ENCODE measurements at regions not wholly inside any gene's neighbourhood (a gene's known extent, or its start where the extent isn't known, plus 50 kb on each side); places are given as distances from the start of the nearest gene placed in this dataset.
"Not testable (repeated sequence)": the region's sequence is repeated elsewhere in the genome, so short reads cannot be mapped to it uniquely, and the experiment has no call there.

DNA sequence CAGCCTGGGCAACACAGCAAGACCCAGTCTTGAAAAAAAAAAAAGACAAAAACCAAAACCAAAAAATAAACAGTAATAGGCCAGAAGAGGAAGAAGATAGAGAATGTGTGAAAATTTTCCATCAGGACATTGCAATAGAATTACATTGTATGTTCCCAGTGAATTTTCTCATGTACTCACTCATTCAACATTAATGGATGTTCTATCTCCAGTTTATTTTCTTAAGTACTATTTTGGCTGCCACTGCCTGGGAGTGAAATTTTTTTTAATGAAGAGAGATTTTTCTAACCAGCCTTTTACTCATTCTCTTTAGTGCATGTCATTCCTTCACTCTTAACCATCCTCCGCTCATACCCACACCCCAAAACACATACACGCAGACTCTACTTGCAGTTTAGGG is 282.8 kb downstream of the ALDH8A1 start:
- DNase-seq = no peak

DNA sequence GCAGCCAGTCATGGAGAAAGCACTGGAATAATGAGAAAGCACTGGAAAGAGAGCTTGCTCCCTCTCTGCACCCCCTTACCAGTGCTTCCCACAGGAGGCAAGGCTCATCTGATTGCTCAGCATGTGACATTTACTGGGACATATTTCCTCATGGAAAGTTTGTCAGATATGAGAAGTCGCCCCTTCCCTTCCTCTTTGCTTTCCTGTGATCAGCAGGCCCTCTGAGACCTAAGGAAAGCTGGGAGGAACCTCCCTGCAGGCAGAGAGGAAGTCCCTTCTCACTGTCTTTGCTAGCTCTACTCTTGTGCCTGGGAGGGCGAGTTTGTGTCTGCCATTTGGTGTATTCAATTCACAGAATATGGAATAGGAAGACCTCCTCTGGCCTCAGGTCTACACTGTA is 283.8 kb downstream of the ALDH8A1 start:
- no peak for DNase-seq

DNA sequence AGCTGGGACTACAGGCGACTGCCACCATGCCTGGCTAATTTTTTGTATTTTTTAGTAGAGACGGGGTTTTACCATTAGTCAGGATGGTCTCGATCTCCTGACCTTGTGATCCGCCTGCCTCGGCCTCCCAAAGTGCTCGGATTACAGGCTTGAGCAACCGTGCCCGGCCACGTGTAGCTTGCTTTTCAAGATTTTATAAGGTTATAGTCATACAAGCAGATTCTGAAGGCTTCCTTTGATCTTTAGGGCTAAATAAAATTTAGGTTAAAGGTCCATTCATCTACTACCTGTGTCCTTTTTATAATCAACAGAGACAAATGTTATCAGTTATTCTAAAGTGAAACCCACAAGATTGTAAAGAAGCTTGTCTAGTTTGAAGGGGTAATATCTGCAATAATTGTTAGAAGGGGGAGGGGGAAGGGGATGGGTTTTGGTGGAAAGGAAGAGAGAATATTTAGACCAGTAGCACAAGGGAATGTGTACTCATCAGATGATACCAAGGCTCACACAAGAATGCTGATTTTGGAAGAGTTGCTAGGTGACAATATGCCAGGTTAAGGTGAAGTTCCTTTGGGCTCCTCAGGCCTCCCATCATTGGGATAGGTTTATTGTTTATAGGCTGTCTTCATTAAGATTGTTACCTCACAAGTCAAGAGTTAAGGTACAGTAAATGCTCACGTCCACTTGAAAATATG is 284.7 kb downstream of the ALDH8A1 start:
- DNase-seq = no peak

DNA sequence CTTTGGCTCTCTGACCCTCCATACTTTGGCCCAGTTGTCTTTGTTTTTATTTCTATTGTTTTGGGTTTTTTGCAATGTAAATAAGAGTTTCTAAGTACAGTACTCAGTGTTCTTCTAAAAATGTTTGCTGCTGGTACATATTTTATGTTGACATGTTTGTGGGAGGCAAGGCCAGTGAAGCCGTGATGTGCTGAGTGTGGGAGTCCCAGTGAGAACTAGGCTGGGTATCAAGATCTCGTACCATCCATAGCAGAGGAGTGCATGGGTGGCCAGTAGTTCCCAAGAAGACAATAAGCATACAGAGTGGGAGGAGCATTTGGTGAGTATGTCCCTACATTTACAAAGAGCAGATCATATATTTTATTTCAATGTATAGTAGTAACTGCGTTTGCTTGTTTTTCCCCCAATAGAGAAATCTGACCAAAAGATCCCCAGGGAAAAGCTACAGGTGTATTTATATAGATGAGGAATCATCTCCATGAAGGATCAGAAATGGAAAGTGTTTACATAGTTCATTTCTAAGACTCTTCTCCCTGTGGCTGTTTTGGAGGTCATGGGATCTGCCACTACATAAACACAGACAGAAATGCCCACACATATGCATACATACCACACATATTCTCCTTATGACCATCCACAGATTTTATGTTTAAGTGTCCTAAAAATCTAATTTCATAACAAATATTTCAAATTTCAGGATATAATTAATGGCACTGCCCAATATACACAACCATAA is 285.9 kb downstream of the ALDH8A1 start:
- no peak for DNase-seq

DNA sequence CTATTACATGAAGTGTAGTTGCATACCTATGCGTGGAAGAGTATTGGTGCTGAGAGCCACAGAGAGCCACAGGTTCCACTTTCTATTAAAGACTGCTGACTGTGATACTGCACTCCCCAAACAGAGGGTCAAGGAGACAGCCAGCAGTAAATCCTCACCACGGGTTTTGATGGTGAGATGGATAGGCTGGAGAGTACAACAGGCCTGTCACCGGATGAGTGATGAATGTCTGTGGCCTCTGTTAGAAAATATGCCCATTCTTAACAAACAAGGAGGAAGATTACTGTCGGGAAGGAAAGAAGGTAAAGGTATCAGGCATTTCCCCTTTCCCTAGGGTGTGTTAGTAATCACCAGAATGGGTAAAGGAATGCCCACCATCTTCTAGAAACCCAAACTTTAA is 286.5 kb downstream of the ALDH8A1 start:
- DNase-seq = no peak

DNA sequence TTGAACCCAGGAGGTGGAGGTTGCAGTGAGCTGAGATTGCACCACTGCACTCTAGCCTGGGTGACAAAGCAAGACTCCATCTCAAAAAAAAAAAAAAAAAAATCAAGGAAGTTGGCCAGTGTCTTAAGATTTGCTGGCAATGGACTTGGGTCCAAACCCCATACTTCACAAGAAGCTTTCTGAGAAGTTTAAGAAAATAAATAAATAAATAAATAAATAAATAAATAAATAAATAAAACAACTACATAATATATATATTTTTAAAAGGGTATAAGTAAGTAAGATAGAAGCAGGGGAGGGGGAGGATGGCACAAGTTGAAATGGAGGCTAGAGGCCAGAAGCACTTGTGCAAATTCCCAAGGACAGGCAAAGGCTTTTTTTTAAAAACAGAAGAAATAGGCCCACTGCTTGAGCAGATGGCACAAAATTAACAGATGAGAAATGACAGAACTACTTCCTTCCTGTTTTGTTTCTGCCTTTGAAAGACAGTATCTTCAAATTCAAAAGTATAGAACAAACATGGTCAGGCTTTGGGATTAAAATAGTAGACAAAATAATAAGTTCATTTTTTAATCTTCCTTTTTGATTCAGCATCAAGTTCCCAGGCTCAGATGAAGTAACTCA is 287.7 kb downstream of the ALDH8A1 start:
- DNase-seq = no peak

DNA sequence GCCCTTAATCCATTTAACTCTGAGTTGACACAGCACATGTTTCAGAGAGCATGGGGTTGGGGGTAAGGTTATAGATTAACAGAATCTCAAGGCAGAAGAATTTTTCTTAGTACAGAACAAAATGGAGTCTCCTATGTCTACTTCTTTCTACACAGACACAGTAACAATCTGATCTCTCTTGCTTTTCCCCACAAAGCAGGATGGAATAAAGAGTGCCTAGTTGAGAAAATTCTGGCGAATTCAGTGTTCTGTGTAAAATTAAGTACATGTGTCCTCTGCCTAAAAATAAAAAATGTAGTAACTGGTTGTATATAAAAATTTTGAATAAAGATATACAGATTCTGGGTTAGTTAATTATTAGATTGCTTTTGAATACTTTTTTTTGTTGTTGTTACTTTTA is 290.0 kb downstream of the ALDH8A1 start:
- DNase-seq = not testable (repeated sequence)

DNA sequence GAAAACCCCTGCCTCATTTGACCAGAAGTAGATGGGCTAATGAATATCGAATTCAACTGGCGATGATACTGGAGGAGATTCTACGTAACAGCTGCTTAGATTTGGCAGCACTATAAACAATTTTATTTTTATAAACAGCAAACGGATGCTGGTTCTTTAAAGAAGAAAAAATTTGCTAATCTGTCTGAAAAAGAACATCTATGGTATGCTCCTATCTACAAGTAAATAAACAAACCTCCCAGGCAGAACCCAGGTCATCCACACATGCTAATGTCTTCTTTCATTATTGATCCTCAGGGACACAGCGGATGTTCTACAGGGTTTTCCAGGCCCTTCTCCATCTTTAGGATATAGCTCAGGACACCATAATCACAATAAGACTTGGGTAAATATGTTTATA is 291.3 kb downstream of the ALDH8A1 start:
- DNase-seq = no peak

DNA sequence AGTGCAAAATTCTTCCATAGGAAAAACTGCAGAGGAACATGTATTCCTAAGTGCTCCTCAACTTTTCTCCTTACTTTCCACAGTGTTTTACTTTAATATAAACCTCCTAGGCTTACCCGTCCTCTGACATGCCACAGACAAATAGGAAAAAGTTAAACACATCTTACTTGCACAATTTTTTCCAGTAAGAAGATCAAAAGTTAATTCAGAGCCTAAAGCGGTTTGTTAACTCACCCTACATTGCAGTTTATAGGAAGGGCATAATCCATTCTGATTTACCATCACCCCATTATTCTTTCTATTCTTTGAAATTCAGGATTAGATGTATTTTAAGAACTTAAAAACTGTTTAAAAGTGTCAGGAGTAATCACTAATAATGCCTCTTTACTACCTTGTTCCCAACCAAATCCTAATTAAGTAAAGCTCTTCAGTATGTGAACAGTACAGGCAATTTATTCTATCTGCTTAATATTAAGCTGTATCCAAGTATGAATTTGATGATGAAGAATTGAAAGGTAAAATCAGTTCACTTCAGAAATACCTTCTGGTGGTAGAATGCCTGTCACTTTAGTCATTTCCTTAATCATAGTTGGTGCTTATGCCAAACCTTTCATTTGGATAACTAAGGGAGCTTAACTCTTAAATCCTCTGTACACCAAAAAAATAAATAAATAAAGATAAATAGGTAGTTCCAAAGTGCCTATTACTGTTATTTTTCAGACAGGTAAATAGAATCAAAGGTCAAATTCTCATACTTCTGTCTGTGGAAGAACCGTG is 292.0 kb downstream of the ALDH8A1 start:
- peak; percentile 35 for DNase-seq

DNA sequence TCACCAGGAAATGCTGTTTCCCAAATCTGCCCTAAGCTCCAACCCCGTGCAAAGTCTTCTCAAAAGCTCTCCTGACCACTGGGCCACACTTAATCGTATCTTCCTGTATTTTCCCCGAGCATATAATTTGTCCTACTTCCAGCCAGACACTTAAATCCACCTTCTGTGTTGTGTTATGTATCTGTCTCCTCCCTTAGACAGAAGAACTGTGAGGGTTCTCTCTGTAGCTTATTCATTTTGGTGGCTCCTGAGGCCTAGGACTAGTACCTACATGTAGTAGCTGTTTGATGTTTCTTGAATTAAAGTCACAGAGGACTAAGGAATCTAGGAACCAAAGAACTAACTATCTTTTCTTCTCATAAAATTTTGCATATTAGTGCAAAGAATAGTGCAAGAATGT is 292.6 kb downstream of the ALDH8A1 start:
- no peak for DNase-seq

DNA sequence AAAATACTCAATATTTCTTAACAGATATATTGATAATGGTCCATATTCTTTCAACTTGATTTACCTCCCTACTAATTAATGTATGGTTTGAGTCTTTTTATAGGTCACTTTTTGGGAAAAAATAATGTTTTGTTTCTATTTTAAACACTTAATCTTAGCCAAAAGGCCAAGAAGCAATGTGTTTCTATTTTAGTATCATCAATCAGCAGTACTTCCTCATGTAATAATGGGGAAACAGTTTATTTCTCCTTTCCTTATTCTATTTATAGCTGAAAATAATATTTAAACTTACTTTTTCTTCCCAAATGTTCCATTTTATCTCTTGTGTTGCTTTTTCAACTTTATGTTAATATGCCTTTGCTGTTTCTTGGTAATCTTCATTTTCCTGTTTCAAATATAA is 295.1 kb downstream of the ALDH8A1 start:
- DNase-seq = no peak

DNA sequence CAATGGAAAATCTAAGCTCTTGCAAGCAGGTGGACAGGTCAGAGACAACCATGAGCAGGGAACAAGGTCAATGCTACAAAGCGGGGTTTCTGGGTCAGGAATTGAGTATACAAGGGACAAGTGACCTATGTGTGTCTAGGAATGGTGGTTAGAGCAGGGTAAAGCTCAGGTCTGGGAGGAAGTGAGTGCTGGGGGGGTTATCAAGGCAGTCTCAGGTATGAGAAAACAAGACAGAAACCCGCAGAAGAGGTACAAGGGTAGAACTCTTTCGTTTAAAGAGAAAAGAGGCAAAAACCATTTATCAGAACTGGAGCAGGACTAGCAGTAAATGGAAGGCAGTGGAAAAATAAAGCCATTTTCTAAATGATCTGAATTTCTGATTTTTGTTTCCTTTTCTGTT is 298.4 kb downstream of the ALDH8A1 start:
- no peak for DNase-seq

DNA sequence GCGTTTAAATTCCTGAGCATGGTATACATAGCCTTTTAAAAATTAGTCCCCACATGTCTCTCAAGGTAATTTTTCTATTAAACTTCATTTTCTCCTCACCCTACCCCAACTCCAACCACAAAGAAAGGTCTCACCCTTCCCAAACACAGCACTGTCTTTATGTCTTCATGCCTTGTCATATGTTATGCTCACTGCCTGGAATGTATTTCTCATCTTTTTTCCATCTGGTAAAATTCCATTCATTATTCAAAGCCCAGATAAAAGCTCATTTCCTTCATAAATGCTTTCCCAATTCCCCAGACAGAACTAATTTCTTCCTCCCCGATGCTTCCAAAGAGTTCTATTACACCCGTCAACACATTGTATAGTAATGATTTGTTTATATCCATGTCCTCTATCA is 302.0 kb downstream of the ALDH8A1 start:
- DNase-seq = no peak

DNA sequence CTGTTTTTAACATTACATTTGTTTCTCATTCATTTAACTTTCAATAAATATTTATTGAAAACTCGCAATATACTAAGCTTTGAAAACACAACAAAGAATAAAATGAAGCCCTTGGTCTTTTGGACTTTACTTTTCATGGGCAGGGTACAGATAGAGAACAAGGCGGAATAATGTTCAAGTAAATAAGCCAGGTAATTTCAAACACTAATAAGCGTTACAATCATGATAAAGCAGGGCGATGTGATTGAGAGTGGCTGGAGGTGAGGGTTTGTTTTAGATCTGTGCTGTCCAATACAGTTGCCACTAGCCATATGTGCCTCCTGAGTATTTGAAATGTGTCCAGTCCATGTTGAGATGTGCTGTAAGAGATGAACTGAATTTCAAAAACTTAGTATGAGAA is 307.1 kb downstream of the ALDH8A1 start:
- DNase-seq = no peak

DNA sequence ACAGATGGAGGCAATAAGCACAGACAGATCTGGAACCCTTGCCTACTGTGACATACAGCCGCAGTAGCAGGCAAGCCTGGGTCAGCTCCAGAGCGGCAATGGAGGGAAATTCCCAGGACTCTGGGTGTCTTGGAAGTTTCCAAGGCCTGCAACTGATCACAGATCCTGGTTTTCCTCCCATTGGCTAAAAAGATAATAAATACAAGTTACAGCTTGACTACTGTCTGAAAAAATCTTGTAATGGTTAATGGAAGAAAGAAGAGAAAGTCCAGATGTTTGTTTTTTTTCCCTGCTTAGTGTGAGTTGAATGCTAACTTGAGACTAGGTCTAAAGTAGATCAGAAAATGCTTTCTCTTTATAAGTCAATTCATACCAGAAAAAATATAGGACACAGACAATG is 307.6 kb downstream of the ALDH8A1 start:
- no peak for DNase-seq

DNA sequence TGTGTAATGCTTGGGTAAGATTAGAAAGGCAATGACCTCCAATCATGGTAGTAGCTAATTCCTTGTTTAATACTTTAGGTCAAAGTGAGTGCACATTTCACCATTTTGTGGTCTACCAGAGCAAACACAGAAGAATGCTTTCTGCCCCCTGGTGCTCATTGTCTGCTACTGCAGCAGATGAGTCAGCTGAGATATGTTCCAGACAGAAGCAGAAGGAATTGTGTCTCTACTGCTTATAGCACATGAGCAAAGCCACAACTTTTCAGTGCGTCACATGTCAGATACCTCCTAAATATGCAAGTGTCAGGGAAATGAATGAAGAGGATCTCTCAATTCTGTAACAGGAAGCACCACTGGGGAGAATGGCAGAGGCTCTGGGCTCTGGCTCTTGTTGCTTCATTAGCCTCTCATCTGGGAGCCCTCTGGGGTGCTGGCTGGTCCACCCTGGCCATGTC is 308.9 kb downstream of the ALDH8A1 start:
- peak; percentile 80 for DNase-seq

DNA sequence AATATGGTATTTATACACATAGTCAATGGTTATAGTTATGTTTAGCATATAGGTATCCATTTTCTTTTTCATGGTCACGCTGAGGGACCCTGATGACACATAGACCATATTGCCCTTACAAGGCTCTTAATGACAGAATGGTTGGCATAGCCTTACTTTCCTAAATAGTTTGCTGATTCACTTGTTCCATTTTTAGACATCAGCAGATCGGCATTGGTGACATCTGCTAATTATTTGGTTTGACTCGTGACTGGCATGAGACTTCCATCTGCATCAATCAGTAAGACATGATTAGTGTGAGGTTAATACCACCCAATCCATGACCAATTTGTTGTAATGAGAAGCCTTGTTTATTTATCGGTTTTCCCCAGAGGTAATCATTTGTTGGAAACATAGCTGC is 309.7 kb downstream of the ALDH8A1 start:
- DNase-seq = no peak

DNA sequence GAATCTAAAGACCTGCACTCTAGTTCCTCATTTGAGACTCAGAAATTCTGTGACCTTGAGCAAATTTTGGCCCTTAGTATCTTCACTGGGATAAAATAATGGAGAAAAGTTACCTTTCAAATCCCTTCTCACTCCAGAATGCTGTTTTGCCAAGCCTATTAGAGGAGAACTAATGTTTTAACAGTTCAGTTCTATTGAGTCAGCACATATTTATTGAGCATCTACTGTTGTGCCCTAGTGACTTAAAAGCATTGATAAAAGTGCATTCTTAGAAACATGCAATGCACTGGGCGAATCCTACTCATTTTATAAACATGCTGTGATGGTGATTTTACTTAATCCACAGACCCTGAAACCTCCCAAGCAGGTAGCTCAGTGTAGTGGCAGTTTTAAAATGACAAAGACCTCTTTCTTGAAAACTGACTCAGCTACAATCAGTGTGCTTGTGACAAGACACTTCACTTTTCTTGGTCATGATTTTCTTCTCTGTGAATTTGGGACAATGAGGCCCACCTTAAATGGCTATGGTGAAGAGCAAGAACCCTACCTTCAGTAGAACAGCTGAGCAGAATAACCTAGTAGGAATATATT is 312.0 kb downstream of the ALDH8A1 start:
- no peak for DNase-seq

DNA sequence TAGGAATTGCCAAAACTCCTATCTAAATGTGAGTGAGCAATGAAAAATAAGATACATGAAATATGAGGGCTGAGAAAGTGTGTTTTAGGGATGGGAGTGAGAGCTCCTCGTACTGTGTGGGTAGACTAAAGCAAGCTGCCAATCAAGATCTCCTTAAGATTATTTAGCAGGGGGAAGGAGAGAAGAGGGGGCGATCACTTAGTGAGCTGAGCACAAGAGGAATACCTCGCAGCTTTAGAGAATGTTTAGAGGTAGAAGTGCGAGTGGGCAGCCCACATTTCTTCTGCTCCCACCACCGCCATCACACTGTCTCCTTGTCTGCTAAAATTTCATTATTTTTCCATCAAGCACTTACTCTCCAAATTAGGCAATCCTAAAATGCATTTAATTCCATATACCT is 312.6 kb downstream of the ALDH8A1 start:
- DNase-seq = no peak

DNA sequence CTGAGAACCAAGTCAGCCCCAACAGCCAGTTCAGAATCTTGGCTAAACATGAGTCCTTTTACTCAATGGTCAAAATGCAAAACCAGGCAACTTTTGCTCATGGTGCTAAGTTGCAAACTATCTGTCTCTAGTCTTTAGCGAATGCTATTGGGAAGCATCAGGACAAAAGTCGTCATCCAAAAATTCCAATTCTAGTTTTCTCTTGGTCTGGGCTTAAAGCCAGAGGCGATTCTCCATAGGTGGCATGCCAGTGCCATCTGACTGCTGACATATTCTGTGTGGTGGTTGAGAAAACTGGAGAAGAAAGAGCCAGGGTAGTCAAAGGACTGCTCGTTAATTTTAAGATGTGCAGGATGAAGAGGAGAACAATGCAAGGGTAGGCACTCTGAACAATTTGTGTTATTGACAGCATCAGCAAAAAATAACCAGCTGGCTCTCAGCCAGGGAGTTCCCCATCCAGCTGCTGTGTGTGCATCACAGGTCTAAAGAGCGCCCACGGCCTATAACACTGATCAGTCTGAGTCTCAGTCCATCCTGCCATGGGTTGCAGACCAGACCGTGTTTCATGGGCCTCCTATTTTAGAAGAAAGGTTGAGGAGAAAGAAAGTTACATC is 313.6 kb downstream of the ALDH8A1 start:
- no peak for DNase-seq

DNA sequence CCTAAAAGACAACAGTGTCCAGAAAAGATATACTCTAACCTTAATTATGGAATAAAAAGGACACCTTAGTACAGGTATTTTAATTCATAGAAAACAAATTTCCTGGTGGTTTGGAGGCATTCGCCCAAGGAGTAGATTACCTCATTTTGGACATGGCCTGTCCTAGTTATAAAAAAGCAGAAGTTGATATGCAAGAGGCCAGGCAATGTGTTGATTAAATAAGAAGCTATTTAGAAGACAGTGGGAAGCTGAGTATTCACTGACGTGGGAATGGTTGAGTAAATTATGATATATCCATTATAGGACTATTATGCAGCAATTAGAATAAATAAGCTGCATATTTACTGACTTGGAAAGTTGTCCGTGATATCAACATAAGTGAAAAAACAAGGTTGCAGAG is 314.9 kb downstream of the ALDH8A1 start:
- DNase-seq = no peak

DNA sequence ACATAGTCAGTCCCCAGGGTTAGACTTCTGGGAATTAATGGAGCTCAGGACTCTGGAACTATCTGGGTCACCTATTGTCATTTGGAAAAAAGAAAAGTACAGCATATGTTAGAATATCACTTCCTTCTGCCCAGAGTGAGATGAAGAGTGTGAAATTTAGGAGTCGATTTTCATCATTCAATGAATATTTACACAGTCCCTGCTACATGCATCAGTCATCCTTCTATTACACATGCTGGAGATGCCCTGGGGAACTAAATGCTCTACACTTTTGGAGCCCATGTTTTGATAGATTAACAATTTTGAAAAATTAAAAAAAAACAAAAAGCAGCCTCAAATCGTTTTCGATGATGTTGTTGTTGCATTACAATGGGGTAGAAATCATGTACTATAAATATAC is 315.4 kb downstream of the ALDH8A1 start:
- DNase-seq = no peak
